Activated T-helper 1 cell treated with Interleukin-2 at 50 U/mL for 16 hours (primary cell): ENCODE measurements at regions not wholly inside any gene's neighbourhood (a gene's known extent, or its start where the extent isn't known, plus 50 kb on each side); places are given as distances from the start of the nearest gene placed in this dataset.

Experiments
- DNase-seq: peaks from one replicate; pipeline ENCODE4 v3.0.0-alpha.2; 2020; ENCODE audit warnings: low read depth

- DNase-seq, result no peak
Measured at GRCh38 chr5:124645396-124645795, 101.0 kb downstream of the ZNF608 start.

- DNase-seq, result no peak
Measured at GRCh38 chr5:124644582-124644981, 101.9 kb downstream of the ZNF608 start.

- DNase-seq, result no peak
Measured at GRCh38 chr5:124644138-124644537, 102.3 kb downstream of the ZNF608 start.

- DNase-seq, result no peak
Measured at GRCh38 chr5:124643336-124643735, 103.1 kb downstream of the ZNF608 start.

GRCh38 chr5:124642151-124642550 lies 104.3 kb downstream of the ZNF608 start:
- DNase-seq, result no peak

GRCh38 chr5:124641154-124641792 lies 105.2 kb downstream of the ZNF608 start:
- DNase-seq, result no peak

- no peak for DNase-seq
Measured at GRCh38 chr5:124639095-124639665, 107.3 kb downstream of the ZNF608 start.

- DNase-seq, result no peak
Measured at GRCh38 chr5:124637011-124637410, 109.4 kb downstream of the ZNF608 start.

GRCh38 chr5:124634741-124635323 lies 111.6 kb downstream of the ZNF608 start:
- DNase-seq, result no peak

GRCh38 chr5:124634228-124634739 lies 112.2 kb downstream of the ZNF608 start:
- no peak for DNase-seq

GRCh38 chr5:124633209-124633608 lies 113.2 kb downstream of the ZNF608 start:
- DNase-seq, result no peak

- DNase-seq, result no peak
Measured at GRCh38 chr5:124631874-124632550, 114.4 kb downstream of the ZNF608 start.

- DNase-seq, result no peak
Measured at GRCh38 chr5:124630767-124631704, 115.4 kb downstream of the ZNF608 start.

- DNase-seq, result no peak
Measured at GRCh38 chr5:124628721-124629596, 117.5 kb downstream of the ZNF608 start.

GRCh38 chr5:124627815-124628595 lies 118.4 kb downstream of the ZNF608 start:
- DNase-seq, result no peak

GRCh38 chr5:124626053-124626452 lies 120.4 kb downstream of the ZNF608 start:
- no peak for DNase-seq

GRCh38 chr5:124623265-124623664 lies 123.2 kb downstream of the ZNF608 start:
- no peak for DNase-seq

- DNase-seq, result no peak
Measured at GRCh38 chr5:124622851-124623250, 123.6 kb downstream of the ZNF608 start.

- DNase-seq, result no peak
Measured at GRCh38 chr5:124621279-124621678, 125.2 kb downstream of the ZNF608 start.

- no peak for DNase-seq
Measured at GRCh38 chr5:124620743-124621142, 125.7 kb downstream of the ZNF608 start.
